ENCODE measurements at regions not wholly inside any gene's neighbourhood (a gene's known extent, or its start where the extent isn't known, plus 50 kb on each side); places are given as distances from the start of the nearest gene placed in this dataset.
"Not testable (repeated sequence)": the region's sequence is repeated elsewhere in the genome, so short reads cannot be mapped to it uniquely, and the experiment has no call there.

GRCh38 chr3:20700714-20701113, 514.7 kb upstream of the SGO1 start:
- DNase-seq, result no peak

GRCh38 chr3:20698896-20699295, 512.9 kb upstream of the SGO1 start:
- DNase-seq, result no peak

- no peak for DNase-seq
Observed at GRCh38 chr3:20696388-20697150, 510.6 kb upstream of the SGO1 start.

- DNase-seq, result no peak
Observed at GRCh38 chr3:20692675-20693074, 506.7 kb upstream of the SGO1 start.

- DNase-seq, result no peak
Observed at GRCh38 chr3:20683910-20684309, 497.9 kb upstream of the SGO1 start.

GRCh38 chr3:20682573-20682972, 496.6 kb upstream of the SGO1 start:
- no peak for DNase-seq

DNA sequence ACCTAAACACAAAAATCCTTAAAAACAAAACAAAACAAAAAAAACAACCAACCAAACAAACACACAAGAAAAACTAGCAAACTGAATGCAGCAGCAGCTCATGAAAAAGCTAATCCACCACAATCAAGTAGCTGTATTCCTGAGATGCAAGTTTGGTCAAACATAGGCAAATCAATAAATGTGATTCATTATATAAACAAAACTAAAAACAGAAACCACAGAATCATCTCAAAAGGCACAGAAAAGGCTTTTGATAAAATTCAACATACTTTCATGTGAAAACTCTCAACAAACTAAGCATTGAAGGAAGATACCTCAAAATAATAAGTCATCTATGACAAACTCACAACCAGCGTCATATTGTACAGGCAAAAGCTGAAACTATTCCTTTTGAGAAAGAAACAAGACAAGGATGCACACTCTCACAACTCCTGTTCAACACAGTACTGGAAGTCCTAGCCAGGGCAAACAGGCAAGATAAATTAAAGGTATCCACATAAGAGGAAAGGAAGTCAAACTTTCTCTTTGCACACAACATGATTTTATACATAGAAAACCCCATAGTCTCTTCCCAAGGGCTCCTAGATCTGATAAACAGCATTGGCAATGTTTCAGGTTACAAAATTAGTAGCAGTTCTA, 495.1 kb upstream of the SGO1 start:
- DNase-seq, result no peak

- DNase-seq, result no peak
Observed at GRCh38 chr3:20673866-20674265, 487.9 kb upstream of the SGO1 start.

- DNase-seq, result no peak
Observed at GRCh38 chr3:20669675-20670074, 483.7 kb upstream of the SGO1 start.

- DNase-seq, result no peak
Observed at GRCh38 chr3:20669184-20669583, 483.2 kb upstream of the SGO1 start.

- DNase-seq, result no peak
Observed at GRCh38 chr3:20668411-20668810, 482.4 kb upstream of the SGO1 start.

GRCh38 chr3:20666091-20666490, 480.1 kb upstream of the SGO1 start:
- DNase-seq, result no peak

- no peak for DNase-seq
Observed at GRCh38 chr3:20658491-20658890, 472.5 kb upstream of the SGO1 start.

DNA sequence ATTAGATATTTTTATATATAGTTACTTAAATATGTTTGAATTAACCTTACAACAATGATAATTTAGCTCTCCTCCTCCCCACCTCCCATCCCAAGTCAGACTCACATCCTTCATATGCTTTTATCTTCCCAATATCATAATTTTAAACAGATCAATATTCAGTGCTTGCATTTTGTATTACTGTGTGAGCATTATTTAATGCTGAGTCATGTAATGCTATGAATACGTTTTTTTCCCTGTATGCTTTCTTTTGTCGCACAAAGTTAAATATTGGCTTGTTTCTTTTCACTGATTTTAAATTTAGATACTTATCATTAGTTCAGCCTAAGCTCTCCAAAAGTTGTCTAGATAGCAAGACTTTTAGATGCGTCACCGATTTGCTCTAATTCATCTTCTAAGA, 471.6 kb upstream of the SGO1 start:
- no peak for DNase-seq

DNA sequence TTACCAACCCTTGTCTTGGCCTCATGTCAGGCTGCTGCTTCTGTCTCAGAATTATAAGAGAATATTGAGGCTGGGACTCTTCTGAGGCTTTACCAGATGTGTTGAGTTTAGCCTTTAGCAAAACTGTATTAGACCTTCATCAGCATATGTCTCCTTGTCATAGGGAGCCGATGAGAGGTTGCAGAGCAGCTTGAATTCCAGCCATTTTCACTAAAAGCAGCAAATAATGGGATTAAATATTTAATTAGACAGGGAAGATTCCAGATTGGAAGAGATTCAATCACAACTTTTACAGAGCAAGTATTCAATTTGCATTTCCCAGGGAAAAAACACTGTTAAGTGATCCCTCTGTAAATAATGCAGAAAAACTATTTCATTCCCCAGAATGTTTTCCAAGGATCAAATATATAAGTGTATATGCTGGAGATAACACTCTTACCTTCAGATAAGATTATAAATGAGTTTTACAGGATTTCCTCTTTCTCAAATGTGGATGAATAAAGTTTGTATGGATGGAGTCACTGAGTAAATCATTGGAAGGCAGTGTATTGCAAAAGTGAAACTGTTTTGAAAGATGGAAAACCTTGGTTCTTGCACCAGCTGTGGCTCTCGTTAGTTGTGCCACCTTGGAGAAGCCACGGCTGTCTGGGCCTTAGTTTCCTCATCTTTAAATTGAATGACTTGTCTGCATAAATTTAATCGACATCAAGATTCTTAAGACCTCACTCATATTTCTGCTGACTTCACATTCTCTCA, 466.4 kb upstream of the SGO1 start:
- no peak for DNase-seq

GRCh38 chr3:20648921-20649381, 462.9 kb upstream of the SGO1 start:
- no peak for DNase-seq

DNA sequence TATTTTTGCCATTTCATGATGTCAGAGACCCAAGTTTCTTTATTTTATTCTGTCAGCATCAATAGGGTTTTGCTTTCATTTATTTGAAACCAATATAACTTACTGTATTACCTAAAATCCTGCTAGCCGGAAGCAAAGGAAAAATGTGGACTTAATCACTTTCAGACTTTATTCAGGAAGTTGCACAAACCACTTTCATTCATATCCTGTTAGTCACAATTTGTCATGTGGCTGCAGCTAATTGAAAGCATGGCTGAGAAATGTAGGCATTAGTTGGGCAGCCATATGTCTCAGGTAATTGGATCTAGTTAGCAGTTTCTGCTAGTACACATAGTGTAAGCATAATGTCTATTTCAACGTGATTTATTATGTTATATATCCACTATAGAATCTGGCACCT, 462.3 kb upstream of the SGO1 start:
- no peak for DNase-seq

GRCh38 chr3:20646425-20646824, 460.4 kb upstream of the SGO1 start:
- DNase-seq, result no peak

GRCh38 chr3:20645340-20645739, 459.3 kb upstream of the SGO1 start:
- no peak for DNase-seq

- DNase-seq, result no peak
Observed at GRCh38 chr3:20637729-20638128, 451.7 kb upstream of the SGO1 start.

DNA sequence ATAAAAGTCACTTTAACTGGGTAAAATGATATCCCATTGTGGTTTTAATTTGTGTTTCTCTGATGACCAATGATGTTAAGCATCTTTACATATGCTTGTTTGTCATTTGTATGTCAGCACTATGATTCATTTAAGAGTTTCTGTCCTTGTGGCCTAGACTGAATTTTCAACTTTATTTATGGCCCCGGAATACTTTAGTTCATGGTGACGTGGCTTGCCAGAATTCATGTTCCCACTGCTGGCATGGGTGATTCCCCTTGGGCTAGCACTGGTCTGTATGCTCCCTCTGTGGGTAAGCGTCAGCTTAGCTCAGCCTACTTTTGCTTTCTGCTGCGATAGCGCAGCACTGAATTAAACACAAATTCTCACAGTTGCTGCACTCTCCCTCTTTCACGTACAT, 436.3 kb upstream of the SGO1 start:
- DNase-seq, result no peak

DNA sequence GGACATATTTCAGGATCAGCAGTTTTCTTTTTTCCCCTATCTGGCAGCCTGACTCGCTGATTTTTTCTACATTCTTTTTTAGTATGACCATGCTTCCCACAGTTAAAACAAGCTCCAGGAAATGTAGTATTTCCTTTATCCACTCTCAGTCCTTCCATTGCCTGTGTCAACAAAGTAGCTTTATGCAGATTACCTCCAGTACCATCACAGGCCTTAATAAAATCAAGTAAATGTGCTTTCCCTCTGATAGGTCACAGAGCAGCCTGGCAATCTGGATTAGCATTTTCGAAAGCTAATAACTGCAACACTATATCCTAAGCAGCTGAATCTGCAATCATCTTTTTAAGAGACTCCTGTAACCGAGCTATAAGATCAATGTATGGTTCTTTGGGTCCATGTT, 432.6 kb upstream of the SGO1 start:
- DNase-seq, result not testable (repeated sequence)

GRCh38 chr3:20618181-20618580, 432.2 kb upstream of the SGO1 start:
- DNase-seq, result not testable (repeated sequence)

DNA sequence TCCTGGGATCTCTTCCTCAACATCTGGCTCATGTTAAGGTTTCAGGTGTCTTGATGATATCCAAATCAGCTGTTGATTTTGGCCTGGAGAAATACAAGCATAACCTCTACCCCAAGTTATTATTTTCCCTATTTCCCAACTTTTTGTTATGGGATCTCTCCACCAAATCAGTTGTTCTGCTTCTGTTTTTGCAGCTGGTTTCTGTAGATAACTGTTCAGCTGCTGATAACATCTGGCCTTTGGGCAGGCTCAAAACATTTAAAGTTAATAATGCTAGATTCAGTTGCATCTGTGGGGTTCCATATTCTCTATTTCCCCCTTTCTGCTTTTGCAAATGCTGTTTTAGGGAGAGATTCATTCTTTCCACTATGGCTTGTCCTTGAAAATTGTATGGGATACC, 430.0 kb upstream of the SGO1 start:
- DNase-seq, result not testable (repeated sequence)
